ENCODE measurements at regions not wholly inside any gene's neighbourhood (a gene's known extent, or its start where the extent isn't known, plus 50 kb on each side); places are given as distances from the start of the nearest gene placed in this dataset.
"Not testable (repeated sequence)": the region's sequence is repeated elsewhere in the genome, so short reads cannot be mapped to it uniquely, and the experiment has no call there.

GRCh38 chr17:68097161-68097805 lies 61.7 kb downstream of the KPNA2 start:
- DNase-seq: no peak

- DNase-seq: not testable (repeated sequence)
These were observed 63.8 kb downstream of the KPNA2 start for GRCh38 chr17:68099341-68099753.

GRCh38 chr17:68100000-68100641 lies 64.6 kb downstream of the KPNA2 start:
- no peak for DNase-seq

GRCh38 chr17:68101075-68101986 lies 65.8 kb downstream of the KPNA2 start:
- DNase-seq: peak; percentile 33

- DNase-seq: no peak
These were observed 66.4 kb downstream of the KPNA2 start for GRCh38 chr17:68101987-68102314.

- DNase-seq: no peak
These were observed 66.8 kb downstream of the KPNA2 start for GRCh38 chr17:68102318-68102758.

DNA sequence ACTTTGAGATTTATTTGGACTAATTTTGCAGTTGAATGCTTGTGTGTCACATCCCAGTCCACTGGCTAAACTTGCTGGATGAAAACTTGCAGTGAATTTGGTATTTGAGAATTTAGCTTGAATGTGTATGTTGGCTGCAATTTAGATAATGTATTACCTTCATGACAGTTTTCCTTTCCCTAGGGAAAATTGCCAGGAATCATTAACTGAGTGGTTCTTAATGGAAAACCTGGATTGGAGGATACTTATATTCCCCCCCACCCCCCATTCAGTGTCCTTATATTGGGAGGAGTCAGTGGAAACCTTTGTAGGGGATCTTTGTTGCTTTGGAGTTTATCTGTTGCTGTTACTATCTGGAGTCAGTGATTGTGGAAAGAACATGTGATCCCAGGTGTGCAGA lies 67.6 kb downstream of the KPNA2 start:
- DNase-seq: no peak

GRCh38 chr17:68106085-68106484 lies 70.5 kb downstream of the KPNA2 start:
- DNase-seq: no peak

DNA sequence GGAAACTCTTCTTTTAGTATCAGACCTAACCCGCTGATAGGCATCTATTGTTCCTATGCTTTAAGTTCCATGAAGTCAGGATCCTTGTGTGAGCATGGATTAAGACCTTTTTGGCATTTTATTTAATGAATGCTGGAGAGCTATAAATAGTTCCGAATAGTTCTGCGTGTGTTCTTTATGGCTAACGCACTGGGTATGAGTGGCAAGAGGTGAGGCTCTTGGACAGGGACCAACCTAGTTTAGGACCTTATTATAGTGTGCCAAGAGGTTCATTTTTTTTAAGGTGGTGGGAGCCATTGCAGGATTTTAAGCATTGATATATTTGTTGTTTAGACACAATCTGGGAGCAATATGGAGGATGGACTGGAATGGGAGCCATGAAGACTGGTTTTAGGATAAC lies 71.8 kb downstream of the KPNA2 start:
- DNase-seq: no peak

GRCh38 chr17:68108313-68109000 lies 72.9 kb downstream of the KPNA2 start:
- no peak for DNase-seq

DNA sequence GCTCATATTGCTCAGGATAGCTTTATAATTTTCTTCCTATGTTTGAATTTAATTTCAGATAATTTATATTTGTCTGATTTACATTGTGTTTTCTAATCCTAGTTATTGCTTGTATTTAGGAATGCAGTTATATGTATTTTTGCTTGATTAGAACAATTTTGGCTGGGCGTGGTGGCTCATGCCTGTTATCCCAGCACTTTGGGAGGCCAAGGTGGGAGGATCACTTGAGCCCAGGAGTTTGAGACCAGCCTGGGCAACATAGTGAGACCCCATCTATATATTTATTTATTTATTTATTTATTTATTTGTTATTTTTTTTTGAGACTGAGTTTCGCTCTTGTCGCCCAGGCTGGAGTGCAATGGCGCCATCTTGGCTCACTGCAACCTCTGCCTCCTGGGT lies 73.9 kb downstream of the KPNA2 start:
- not testable (repeated sequence) for DNase-seq

- DNase-seq: not testable (repeated sequence)
These were observed 80.7 kb downstream of the KPNA2 start for GRCh38 chr17:68116211-68116610.

- no peak for DNase-seq
These were observed 87.1 kb downstream of the KPNA2 start for GRCh38 chr17:68122587-68122986.

GRCh38 chr17:68125111-68125870 lies 89.8 kb downstream of the KPNA2 start:
- peak; percentile 20 for DNase-seq

GRCh38 chr17:68127914-68128313 lies 92.4 kb downstream of the KPNA2 start:
- no peak for DNase-seq

DNA sequence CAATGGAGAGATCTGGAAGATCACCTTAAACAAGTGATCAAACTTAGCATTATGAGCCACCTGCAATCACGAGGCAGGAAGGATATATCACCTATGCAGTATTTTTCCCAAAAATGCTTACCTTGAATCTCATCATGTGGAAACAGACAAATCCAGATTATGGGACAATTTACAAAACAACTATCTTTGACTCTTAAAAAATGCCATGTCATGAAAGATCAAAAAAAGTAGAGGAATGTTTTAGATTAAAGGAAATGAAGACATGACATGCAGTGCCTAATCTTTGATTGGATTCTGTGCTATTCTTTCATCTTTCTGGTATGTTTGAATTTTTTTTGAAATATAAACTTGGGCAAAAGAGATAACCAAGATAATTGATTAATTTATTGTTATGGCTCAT lies 95.9 kb downstream of the KPNA2 start:
- DNase-seq: no peak

GRCh38 chr17:68133346-68134045 lies 98.0 kb downstream of the KPNA2 start:
- DNase-seq: no peak

DNA sequence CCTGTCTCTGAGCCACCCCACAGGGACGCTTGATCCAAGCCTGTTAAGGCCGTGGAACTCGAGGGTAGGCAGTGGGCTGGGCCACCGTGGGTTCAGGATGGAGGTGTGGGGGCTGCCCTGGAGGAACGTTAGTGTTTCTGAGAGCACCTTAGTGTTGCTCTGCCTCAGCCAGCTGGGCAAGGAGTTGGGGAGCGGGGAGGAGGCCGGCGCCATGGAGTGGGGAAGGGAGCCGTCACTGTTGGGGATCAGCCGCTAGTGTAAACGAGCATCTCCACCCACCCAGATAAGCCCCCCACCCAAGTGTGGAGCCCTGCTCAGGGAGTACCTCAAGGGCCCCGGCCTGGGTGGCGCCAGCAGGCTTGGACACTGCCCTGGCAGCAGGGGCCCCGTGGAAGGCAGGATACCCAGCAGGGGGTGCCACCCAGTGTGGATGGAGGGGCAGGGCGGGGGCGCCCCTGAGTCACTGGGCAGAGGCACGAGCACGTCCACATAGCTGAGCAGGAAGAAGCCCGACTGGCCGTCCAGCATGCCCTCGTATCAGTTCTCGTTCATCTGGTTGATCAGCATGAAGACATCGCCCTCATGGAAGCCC lies 98.6 kb downstream of the KPNA2 start:
- no peak for DNase-seq

GRCh38 chr17:68134731-68135130 lies 99.2 kb downstream of the KPNA2 start:
- no peak for DNase-seq

- no peak for DNase-seq
These were observed 99.8 kb downstream of the KPNA2 start for GRCh38 chr17:68135141-68135887.

DNA sequence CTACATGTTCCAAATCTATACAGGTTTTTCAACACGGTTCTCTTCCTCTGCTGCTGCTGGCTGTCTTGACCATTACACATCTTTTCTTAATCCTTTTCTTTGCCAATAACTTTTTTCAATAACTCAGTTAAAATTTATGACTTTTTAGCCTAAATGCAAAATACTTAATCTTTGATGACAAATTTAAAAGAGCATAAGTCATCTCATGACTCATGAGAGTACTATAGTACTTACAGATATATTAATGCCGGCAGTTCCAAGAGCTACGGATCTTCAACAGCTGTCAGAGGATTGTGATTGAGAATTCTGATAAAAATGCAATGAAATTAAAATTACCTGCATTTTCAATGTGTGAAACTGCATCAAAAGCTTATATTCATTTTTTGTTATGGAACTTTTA lies 105.5 kb downstream of the KPNA2 start:
- no peak for DNase-seq
